Gastrocnemius medialis (tissue), 4 donors: ENCODE measurements at regions not wholly inside any gene's neighbourhood (a gene's known extent, or its start where the extent isn't known, plus 50 kb on each side); places are given as distances from the start of the nearest gene placed in this dataset.

Experiments
- CTCF ChIP-seq, 5 experiments: fragments of 450-650 bp in 3 of 5; fragments of 200-600 bp in 2 of 5; sonication (generic) in 2 of 5; IDR thresholded peaks in 4 of 5; conservative IDR thresholded peaks in 1 of 5; 1 replicate in 4 of 5; 2 replicates in 1 of 5; pipeline ENCODE4 v1.5.1; 2016 to 2019; ENCODE audit warnings: antibody characterized with exemption in 5 of 5, mild to moderate bottlenecking in 3 of 5, moderate library complexity in 3 of 5
- POLR2A ChIP-seq, 2 donors: fragments of 450-650 bp; IDR thresholded peaks; one replicate each; pipeline ENCODE4 v1.6.1; 2017; ENCODE audit warnings: antibody characterized with exemption in 2 of 2, mild to moderate bottlenecking in 2 of 2, moderate library complexity in 2 of 2

- TF ChIP-seq CTCF (IDR thresholded peaks at IDR 0.05 in 4 of 5, conservative IDR thresholded peaks at IDR 0.05 in 1 of 5) = no peak
- no peak for TF ChIP-seq POLR2A (IDR thresholded peaks at IDR 0.05)
These were observed 321.7 kb upstream of the USP25 start for GRCh38 chr21:15408089-15408488.
